ENCODE measurements at regions not wholly inside any gene's neighbourhood (a gene's known extent, or its start where the extent isn't known, plus 50 kb on each side); places are given as distances from the start of the nearest gene placed in this dataset.

- TF ChIP-seq CTCF (IDR thresholded peaks at IDR 0.05) (no peak), ZFX (IDR thresholded peaks at IDR 0.05; ENCODE audit: borderline replicate concordance) (no peak)
Observed at GRCh38 chr3:150330872-150331271, 77.2 kb upstream of the TSC22D2 start.

Measured in 22Rv1 (cell line).